ENCODE measurements at regions not wholly inside any gene's neighbourhood (a gene's known extent, or its start where the extent isn't known, plus 50 kb on each side); places are given as distances from the start of the nearest gene placed in this dataset.

- H3K27me3 ChIP-seq (ENCODE audit: control insufficient read depth in 5 of 5, insufficient read depth in 4 of 5, low read length in 5 of 5) = no peaks in the 10 kb centered on the region
- H3K9ac ChIP-seq (ENCODE audit: low read length in 5 of 5) = no peak overlapping the region
- no peak overlapping the region for H3K27ac ChIP-seq (ENCODE audit: low read depth, low read length)
- peaks cover 0 to 9% (median 0%) of the 10 kb centered on the region in 5 donors for H3K9me3 ChIP-seq (ENCODE audit: control insufficient read depth in 5 of 5, low read length in 5 of 5)
- peaks cover 0 to 2% (median 0%) of the 10 kb centered on the region in 5 donors for H3K4me1 ChIP-seq (ENCODE audit: control insufficient read depth in 5 of 5, insufficient read depth in 5 of 5, low read length in 5 of 5)
- H3K4me3 ChIP-seq (ENCODE audit: low read depth in 1 of 5, low read length in 5 of 5) = no peak overlapping the region
- no peaks in the 10 kb centered on the region for H3K36me3 ChIP-seq (ENCODE audit: control insufficient read depth in 5 of 5, insufficient read depth in 5 of 5, low read length in 5 of 5)
These were observed 824.0 kb downstream of the UQCRFS1 start for GRCh38 chr19:28388988-28389387.

GRCh38 chr19:28387507-28387906, 825.4 kb downstream of the UQCRFS1 start:
- H3K4me1 ChIP-seq (ENCODE audit: control insufficient read depth in 5 of 5, insufficient read depth in 5 of 5, low read length in 5 of 5) = no peaks in the 10 kb centered on the region
- H3K4me3 ChIP-seq (ENCODE audit: low read depth in 1 of 5, low read length in 5 of 5) = no peak overlapping the region
- no peaks in the 10 kb centered on the region for H3K27me3 ChIP-seq (ENCODE audit: control insufficient read depth in 5 of 5, insufficient read depth in 4 of 5, low read length in 5 of 5)
- H3K36me3 ChIP-seq (ENCODE audit: control insufficient read depth in 5 of 5, insufficient read depth in 5 of 5, low read length in 5 of 5) = no peaks in the 10 kb centered on the region
- H3K27ac ChIP-seq (ENCODE audit: low read depth, low read length) = no peak overlapping the region
- H3K9ac ChIP-seq (ENCODE audit: low read length in 5 of 5) = no peak overlapping the region
- peaks cover 0 to 9% (median 0%) of the 10 kb centered on the region in 5 donors for H3K9me3 ChIP-seq (ENCODE audit: control insufficient read depth in 5 of 5, low read length in 5 of 5)

GRCh38 chr19:28386470-28386869, 826.5 kb downstream of the UQCRFS1 start:
- Histone ChIP-seq H3K27me3 (ENCODE audit: control insufficient read depth in 5 of 5, insufficient read depth in 4 of 5, low read length in 5 of 5) (no peaks in the 10 kb centered on the region), H3K4me1 (ENCODE audit: control insufficient read depth in 5 of 5, insufficient read depth in 5 of 5, low read length in 5 of 5) (no peaks in the 10 kb centered on the region), H3K9ac (ENCODE audit: low read length in 5 of 5) (no peak overlapping the region), H3K4me3 (ENCODE audit: low read depth in 1 of 5, low read length in 5 of 5) (no peak overlapping the region), H3K36me3 (ENCODE audit: control insufficient read depth in 5 of 5, insufficient read depth in 5 of 5, low read length in 5 of 5) (no peaks in the 10 kb centered on the region), H3K9me3 (ENCODE audit: control insufficient read depth in 5 of 5, low read length in 5 of 5) (peaks cover 0 to 9% (median 0%) of the 10 kb centered on the region in 5 donors), H3K27ac (ENCODE audit: low read depth, low read length) (no peak overlapping the region)

- no peaks in the 10 kb centered on the region for H3K4me1 ChIP-seq (ENCODE audit: control insufficient read depth in 5 of 5, insufficient read depth in 5 of 5, low read length in 5 of 5)
These were observed 826.9 kb downstream of the UQCRFS1 start for GRCh38 chr19:28386066-28386465.

GRCh38 chr19:28377077-28377476, 835.9 kb downstream of the UQCRFS1 start:
- Histone ChIP-seq H3K9me3 (ENCODE audit: control insufficient read depth in 5 of 5, low read length in 5 of 5) (peaks cover 0 to 3% (median 0%) of the 10 kb centered on the region in 5 donors), H3K4me3 (ENCODE audit: low read depth in 1 of 5, low read length in 5 of 5) (no peak overlapping the region), H3K27me3 (ENCODE audit: control insufficient read depth in 5 of 5, insufficient read depth in 4 of 5, low read length in 5 of 5) (peaks cover 0 to 2% (median 0%) of the 10 kb centered on the region in 5 donors), H3K36me3 (ENCODE audit: control insufficient read depth in 5 of 5, insufficient read depth in 5 of 5, low read length in 5 of 5) (no peaks in the 10 kb centered on the region), H3K4me1 (ENCODE audit: control insufficient read depth in 5 of 5, insufficient read depth in 5 of 5, low read length in 5 of 5) (no peaks in the 10 kb centered on the region), H3K27ac (ENCODE audit: low read depth, low read length) (no peak overlapping the region), H3K9ac (ENCODE audit: low read length in 5 of 5) (no peak overlapping the region)

More at GRCh38 chr19:28386066-28386465, 826.9 kb downstream of the UQCRFS1 start:
- H3K9me3 ChIP-seq (ENCODE audit: control insufficient read depth in 5 of 5, low read length in 5 of 5) = peaks cover 0 to 9% (median 0%) of the 10 kb centered on the region in 5 donors
- no peak overlapping the region for H3K27ac ChIP-seq (ENCODE audit: low read depth, low read length)
- H3K4me3 ChIP-seq (ENCODE audit: low read depth in 1 of 5, low read length in 5 of 5) = no peak overlapping the region
- H3K36me3 ChIP-seq (ENCODE audit: control insufficient read depth in 5 of 5, insufficient read depth in 5 of 5, low read length in 5 of 5) = no peaks in the 10 kb centered on the region
- H3K9ac ChIP-seq (ENCODE audit: low read length in 5 of 5) = no peak overlapping the region
- no peaks in the 10 kb centered on the region for H3K27me3 ChIP-seq (ENCODE audit: control insufficient read depth in 5 of 5, insufficient read depth in 4 of 5, low read length in 5 of 5)

- Histone ChIP-seq H3K27ac (ENCODE audit: low read depth, low read length) (no peak overlapping the region), H3K9me3 (ENCODE audit: control insufficient read depth in 5 of 5, low read length in 5 of 5) (peaks cover 0 to 5% (median 0%) of the 10 kb centered on the region in 5 donors), H3K9ac (ENCODE audit: low read length in 5 of 5) (no peak overlapping the region), H3K4me3 (ENCODE audit: low read depth in 1 of 5, low read length in 5 of 5) (no peak overlapping the region), H3K4me1 (ENCODE audit: control insufficient read depth in 5 of 5, insufficient read depth in 5 of 5, low read length in 5 of 5) (no peaks in the 10 kb centered on the region), H3K27me3 (ENCODE audit: control insufficient read depth in 5 of 5, insufficient read depth in 4 of 5, low read length in 5 of 5) (peaks cover 0 to 2% (median 0%) of the 10 kb centered on the region in 5 donors), H3K36me3 (ENCODE audit: control insufficient read depth in 5 of 5, insufficient read depth in 5 of 5, low read length in 5 of 5) (no peaks in the 10 kb centered on the region)
These were observed 838.0 kb downstream of the UQCRFS1 start for GRCh38 chr19:28374971-28375370.

GRCh38 chr19:28372576-28373247, 840.2 kb downstream of the UQCRFS1 start:
- H3K9ac ChIP-seq (ENCODE audit: low read length in 5 of 5) = no peak overlapping the region
- H3K27ac ChIP-seq (ENCODE audit: low read depth, low read length) = no peak overlapping the region
- no peaks in the 10 kb centered on the region for H3K4me1 ChIP-seq (ENCODE audit: control insufficient read depth in 5 of 5, insufficient read depth in 5 of 5, low read length in 5 of 5)
- H3K36me3 ChIP-seq (ENCODE audit: control insufficient read depth in 5 of 5, insufficient read depth in 5 of 5, low read length in 5 of 5) = no peaks in the 10 kb centered on the region
- peaks cover 0 to 2% (median 0%) of the 10 kb centered on the region in 5 donors for H3K27me3 ChIP-seq (ENCODE audit: control insufficient read depth in 5 of 5, insufficient read depth in 4 of 5, low read length in 5 of 5)
- no peak overlapping the region for H3K4me3 ChIP-seq (ENCODE audit: low read depth in 1 of 5, low read length in 5 of 5)
- H3K9me3 ChIP-seq (ENCODE audit: control insufficient read depth in 5 of 5, low read length in 5 of 5) = peaks cover 0 to 5% (median 0%) of the 10 kb centered on the region in 5 donors

GRCh38 chr19:28367146-28367545, 845.8 kb downstream of the UQCRFS1 start:
- Histone ChIP-seq H3K4me3 (ENCODE audit: low read depth in 1 of 5, low read length in 5 of 5) (no peak overlapping the region), H3K4me1 (ENCODE audit: control insufficient read depth in 5 of 5, insufficient read depth in 5 of 5, low read length in 5 of 5) (no peaks in the 10 kb centered on the region), H3K27ac (ENCODE audit: low read depth, low read length) (no peak overlapping the region), H3K9me3 (ENCODE audit: control insufficient read depth in 5 of 5, low read length in 5 of 5) (peaks cover 0 to 4% (median 0%) of the 10 kb centered on the region in 5 donors), H3K36me3 (ENCODE audit: control insufficient read depth in 5 of 5, insufficient read depth in 5 of 5, low read length in 5 of 5) (no peaks in the 10 kb centered on the region), H3K9ac (ENCODE audit: low read length in 5 of 5) (no peak overlapping the region), H3K27me3 (ENCODE audit: control insufficient read depth in 5 of 5, insufficient read depth in 4 of 5, low read length in 5 of 5) (peaks cover 0 to 3% (median 0%) of the 10 kb centered on the region in 5 donors)

GRCh38 chr19:28363254-28363653, 849.7 kb downstream of the UQCRFS1 start:
- Histone ChIP-seq H3K27me3 (ENCODE audit: control insufficient read depth in 5 of 5, insufficient read depth in 4 of 5, low read length in 5 of 5) (peaks cover 0 to 3% (median 0%) of the 10 kb centered on the region in 5 donors), H3K4me1 (ENCODE audit: control insufficient read depth in 5 of 5, insufficient read depth in 5 of 5, low read length in 5 of 5) (no peaks in the 10 kb centered on the region), H3K9ac (ENCODE audit: low read length in 5 of 5) (no peak overlapping the region), H3K4me3 (ENCODE audit: low read depth in 1 of 5, low read length in 5 of 5) (no peak overlapping the region), H3K27ac (ENCODE audit: low read depth, low read length) (no peak overlapping the region), H3K9me3 (ENCODE audit: control insufficient read depth in 5 of 5, low read length in 5 of 5) (no peaks in the 10 kb centered on the region), H3K36me3 (ENCODE audit: control insufficient read depth in 5 of 5, insufficient read depth in 5 of 5, low read length in 5 of 5) (no peaks in the 10 kb centered on the region)

GRCh38 chr19:28359431-28360414, 853.2 kb downstream of the UQCRFS1 start:
- H3K4me3 ChIP-seq (ENCODE audit: low read depth in 1 of 5, low read length in 5 of 5) = no peak overlapping the region
- peaks cover 0 to 7% (median 5%) of the 10 kb centered on the region in 5 donors for H3K9me3 ChIP-seq (ENCODE audit: control insufficient read depth in 5 of 5, low read length in 5 of 5)
- peaks cover 0 to 3% (median 0%) of the 10 kb centered on the region in 5 donors for H3K27me3 ChIP-seq (ENCODE audit: control insufficient read depth in 5 of 5, insufficient read depth in 4 of 5, low read length in 5 of 5)
- no peak overlapping the region for H3K27ac ChIP-seq (ENCODE audit: low read depth, low read length)
- H3K4me1 ChIP-seq (ENCODE audit: control insufficient read depth in 5 of 5, insufficient read depth in 5 of 5, low read length in 5 of 5) = no peaks in the 10 kb centered on the region
- H3K9ac ChIP-seq (ENCODE audit: low read length in 5 of 5) = no peak overlapping the region
- H3K36me3 ChIP-seq (ENCODE audit: control insufficient read depth in 5 of 5, insufficient read depth in 5 of 5, low read length in 5 of 5) = no peaks in the 10 kb centered on the region
